NCI-H524 treated with DMSO at 0.1 percent for 48 hours (cell line): ENCODE measurements at regions not wholly inside any gene's neighbourhood (a gene's known extent, or its start where the extent isn't known, plus 50 kb on each side); places are given as distances from the start of the nearest gene placed in this dataset.
A peak's percentile ranks its signal among the peaks of the same experiment; 100 is the strongest.

Experiments
- DNase-seq: peaks from one replicate; lab custom pipeline; 2025; lab: John Stamatoyannopoulos, UW

DNA sequence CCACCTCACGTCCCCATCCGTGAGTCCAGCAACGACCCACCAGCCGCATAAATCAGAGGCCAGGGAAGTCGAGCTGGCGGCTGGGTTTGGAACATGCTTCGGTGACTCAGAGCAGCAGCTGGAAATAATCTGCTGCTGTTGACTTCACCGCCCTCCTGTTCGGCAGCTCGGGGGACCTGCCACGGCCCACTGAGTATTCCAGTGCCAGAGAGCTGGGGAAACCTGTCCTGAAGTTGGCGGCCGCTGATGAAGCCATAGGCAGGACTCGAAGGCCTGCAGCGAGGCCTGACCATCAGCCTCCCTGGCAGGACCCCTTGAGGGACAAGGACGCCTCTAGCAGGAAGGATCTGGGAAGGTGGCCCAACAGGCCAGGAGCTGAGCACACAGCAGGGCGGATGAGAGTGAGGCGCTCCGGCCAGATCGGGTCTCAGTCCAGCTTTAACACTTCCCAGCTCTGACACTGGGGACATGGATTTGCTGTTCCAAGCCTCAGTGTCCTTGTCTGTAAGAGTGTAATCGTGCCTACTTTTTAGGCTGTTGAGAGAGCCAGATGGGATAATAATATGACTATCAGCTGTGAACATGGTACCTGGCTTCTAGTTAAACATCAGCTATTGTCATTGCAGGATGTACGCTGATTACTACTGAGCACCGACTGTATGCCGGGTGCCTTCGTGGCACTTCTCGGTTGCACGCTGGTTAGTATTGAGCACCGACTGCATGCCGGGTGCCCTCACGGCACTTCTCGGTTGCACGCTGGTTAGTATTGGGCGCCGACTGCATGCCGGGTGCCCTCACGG, 50.4 kb upstream of the CIBAR2 start:
- no peak for DNase-seq

DNA sequence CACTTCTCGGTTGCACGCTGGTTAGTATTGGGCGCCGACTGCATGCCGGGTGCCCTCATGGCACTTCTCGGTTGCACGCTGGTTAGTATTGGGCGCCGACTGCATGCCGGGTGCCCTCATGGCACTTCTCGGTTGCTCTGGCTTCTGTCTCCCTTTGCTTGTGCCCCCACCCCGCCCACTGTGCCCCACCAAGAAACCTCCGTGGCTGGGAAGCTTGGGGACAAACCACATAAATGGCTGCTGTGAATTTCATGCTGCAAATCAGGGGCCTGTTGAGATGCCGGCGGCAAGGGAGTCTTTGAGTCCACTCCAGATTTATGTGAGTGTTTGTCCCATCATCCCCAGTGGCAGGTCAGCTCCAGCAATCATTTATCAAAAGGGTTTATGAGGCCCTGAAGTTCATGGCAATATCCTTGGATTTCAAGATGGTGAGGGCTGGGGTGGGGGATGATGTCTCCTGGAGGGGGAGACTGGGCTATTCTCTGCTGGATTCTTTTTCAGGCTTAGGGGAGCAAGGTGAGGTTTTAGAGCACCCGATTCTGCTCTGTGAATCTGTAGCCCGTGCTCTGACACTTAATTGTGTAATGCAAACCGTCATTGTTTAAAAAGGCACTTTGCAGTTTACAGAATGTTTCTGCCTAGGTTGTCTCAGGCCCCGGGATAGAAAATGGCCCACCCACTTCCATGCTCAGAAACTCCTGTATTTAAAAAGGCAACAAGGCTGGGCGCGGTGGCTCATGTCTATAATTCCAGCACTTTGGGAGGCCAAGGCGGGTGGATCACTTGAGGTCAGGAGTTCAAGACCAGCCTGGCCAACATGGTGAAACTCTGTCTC, 51.2 kb upstream of the CIBAR2 start:
- DNase-seq, result no peak

DNA sequence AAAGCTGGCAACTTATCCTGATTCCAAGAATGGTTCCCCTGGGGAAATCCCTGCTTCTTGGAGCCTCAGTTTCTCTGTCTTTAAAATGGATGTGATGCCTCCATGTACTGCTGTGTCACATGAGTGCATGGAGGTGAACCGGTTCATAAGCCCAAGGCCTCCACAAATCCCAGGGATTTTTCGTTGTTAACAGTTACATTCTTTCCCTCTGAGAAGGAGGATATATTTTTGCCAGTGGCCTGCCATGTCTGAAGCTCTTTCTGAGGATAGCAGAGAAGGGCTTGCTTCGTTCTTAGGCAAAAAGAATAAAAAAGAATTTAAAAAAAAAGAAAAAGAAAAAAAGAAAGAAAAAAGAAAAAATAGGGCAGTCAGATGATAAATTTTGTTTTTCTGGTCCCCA, 52.2 kb upstream of the CIBAR2 start:
- DNase-seq, result no peak

- no peak for DNase-seq
These were observed 52.7 kb upstream of the CIBAR2 start for GRCh38 chr16:85164838-85165516.

DNA sequence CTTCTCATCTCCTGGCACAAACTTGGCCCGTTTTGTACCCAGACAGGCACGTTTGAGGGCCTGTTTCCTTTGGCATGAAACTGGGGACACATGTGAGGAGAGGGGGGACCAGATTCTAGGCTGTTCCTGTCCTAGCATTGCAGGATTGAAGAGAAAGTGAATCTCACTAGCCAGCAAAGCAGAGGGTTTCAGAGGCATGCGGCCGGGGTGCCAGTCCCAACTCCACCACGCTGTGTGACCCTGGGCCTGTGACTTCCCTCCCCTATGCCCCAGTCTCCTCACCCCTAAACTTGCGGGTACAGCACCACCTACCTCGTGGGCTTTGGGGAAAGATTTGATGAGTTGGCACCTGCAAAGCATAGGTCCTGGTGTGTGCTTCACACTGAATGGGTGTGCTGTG, 53.5 kb upstream of the CIBAR2 start:
- DNase-seq, result no peak

GRCh38 chr16:85166281-85166680, 54.0 kb upstream of the CIBAR2 start:
- DNase-seq, result no peak

DNA sequence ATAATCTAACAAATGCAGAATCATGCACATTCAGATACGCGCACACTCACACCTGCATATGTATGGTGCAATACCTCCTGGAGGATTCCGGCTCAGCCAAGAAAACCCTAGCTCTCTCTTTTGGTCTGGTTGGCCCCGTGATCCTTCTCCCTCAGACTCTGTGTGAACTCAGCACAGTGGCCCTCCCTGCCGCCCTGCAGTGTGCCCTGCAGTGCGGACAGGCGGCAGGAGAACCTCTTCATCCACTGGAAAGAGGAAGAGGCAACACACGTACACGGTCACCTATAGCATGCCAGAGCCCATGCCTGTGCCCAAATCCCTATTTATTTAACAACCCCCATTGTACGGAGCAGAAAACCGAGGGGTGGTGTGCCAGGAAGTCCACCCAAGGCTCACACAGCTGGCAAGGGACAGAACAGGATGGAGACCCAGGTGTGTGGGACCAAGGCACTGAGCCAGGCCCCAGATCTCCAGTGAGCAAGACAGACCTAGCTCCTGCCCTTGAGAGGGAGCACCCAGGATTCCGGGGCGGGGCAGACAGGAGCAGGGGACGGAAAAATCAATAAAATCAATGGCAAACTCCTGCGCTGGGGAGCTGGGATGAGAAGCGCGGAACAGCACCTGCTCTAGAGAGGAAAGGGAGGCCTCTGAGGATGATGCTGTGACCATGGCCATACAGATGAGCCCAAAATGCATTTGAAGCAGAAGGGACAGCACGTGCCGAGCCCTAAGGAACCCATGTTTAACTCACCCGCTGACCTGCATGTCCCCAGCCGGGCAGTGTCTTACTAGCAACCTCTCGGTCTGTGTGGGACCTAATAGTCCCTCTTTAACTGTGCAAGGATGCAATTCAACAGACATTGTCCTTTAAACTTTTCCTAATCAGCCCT, 54.7 kb upstream of the CIBAR2 start:
- DNase-seq, result no peak

DNA sequence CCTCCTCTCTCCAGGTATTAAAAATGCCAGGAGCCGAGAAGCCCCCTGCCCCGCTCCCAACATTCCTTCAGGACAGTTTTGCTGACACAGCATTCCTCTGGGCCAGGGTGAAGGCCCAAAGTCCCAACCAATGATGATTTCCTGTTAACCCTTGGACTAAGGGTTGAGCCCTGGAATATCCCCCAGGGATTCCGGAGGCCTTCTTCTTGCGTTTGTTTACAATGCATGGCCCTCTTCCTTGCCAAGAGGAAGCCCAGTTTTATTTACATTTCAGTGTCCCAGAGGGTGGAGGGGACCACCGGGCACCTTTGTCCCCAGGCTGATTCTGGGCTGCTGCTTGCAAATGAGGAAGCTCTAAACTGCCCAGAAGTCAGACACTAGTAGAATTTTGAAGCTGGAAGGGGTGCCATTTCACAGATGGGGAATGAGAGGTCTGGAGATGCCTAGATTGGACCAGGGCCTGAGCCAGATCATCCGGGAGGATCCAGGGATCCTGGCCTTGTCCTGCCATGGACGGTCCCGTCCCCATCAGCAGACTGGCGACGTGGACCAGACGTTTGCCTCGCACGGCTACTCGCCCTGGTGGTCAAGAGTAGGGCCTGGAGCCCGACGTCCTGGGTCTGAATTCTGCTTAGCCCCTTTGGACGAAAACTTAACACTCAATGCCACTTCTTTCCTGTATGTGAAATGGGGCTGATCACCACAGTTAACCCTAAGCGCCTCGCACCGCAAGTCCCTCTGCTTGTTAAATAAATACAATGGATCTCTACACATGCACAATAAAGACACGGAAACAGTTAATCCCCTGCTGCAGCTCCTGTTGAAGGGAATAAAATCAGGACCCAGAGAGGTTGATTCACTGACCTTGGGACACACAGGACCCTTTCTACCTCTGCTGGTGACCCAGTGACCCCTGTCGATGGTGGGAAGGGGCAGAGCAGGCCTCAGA, 55.6 kb upstream of the CIBAR2 start:
- DNase-seq, result no peak

DNA sequence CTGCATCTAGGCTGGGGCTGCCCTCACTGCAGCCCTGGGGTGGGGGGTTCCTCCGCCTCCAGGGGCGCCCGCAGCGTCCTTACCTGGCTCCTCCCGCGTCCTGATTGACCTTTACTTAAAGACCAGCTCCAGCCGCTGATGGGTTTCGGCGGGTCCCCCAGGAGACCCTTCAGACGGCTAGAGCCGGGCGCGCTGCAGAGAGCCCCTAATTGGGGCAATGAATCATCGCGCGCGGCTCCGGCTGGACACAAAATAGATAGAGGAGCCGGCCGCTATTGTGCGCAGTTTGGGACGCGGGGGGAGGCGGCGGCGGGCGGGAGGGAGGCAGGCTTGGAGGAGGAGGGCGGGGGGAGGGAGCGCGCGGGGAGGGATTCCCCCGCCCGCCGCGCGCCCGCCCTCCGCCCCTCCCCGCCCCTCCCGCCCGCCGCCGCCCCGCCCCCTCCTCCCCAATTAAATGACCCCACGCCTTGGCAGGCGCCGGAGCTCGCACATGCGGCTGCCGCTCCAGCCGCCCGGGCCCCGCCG, 56.5 kb upstream of the CIBAR2 start:
- no peak for DNase-seq

DNA sequence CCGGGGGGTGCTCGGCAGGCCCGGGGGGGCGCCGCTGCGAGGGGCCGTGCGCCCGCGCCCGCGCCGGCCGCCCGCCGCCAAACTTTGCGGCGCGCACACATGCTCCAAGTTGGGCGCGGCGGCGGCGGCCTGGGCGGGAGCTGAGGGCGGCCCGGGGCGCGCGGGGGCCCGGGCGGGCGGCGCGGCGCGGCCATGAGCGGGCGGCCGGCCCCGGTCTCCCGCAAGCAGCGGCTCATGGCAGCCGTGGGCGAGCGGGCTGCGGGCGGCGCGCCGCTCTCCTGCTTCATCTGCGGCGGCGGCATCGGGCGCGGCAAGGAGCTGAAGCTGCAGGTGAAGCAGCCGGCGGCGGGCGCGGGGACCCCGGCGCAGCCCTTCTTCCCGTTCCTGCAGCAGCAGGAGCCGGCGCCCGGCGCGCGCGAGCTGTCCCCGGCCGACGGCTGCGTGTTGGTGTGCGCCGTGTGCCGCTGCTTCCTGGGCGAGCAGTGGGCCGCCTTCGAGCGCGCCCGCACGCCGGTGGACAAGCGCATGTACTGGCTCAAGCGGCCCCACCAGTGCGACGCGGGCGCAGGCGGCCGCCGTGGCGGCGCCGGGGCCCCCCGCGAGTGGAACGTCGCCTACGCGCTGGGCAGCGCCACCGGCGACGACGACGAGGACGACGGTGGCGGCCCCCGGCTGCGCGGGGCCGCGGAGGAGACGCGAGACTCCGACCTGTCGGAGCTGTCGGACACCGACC, 57.2 kb upstream of the CIBAR2 start:
- no peak for DNase-seq

GRCh38 chr16:85170066-85170491, 57.8 kb upstream of the CIBAR2 start:
- no peak for DNase-seq

DNA sequence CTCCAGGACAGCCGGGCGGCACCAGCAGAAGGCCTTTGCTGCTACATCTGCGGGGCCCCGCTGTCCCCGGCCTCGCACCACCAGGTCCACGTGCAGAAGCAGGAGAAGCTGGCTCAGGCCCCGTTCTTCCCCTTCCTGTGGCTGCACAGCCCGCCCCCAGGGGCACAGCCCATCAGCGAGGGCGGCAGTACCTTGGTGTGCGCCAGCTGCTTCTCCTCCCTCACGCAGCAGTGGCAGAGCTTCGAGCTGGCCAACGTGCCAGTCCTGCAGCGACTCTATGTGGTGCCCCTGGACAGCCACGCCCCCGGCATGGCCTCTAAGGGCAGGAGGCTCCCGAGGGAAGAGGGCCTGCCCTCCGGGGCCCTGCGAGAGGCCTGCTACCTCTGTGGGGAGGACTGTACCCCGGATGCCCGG, 58.3 kb upstream of the CIBAR2 start:
- peak; percentile 62 for DNase-seq

GRCh38 chr16:85171004-85171758, 58.9 kb upstream of the CIBAR2 start:
- no peak for DNase-seq

DNA sequence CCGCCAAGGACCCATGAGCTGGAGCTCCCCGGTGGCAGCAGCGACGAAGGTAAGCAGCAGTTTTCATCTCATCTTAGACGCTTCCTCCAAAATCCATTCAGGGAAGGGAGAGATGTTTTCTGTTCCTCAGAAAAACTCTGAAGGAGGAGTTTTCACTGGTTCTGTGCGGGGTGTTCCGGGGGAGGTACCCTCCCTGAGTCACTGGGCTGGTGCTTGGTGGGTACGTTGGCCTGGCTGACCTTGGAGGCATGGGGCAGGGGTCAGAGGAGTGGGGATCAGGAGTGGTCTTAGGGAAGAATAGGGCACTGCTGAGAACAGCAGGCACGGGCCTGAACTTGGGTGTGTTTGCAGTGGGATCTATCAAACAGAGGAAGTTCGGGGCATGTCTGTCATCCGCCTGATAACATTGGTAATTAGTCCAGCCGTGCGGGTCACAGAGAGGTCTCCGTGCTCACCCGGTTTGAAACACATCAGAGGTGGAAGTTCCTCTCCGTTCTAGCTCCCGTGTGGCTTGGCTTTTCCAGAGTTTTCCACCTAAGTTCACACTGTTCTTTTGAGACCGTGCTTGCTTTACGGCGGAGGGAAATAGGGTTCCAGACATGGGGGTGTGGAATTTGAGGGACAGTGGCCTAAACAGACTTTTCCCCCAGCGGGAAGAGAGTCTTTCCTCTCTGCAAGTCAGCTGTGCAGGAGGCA, 59.6 kb upstream of the CIBAR2 start:
- DNase-seq, result no peak

DNA sequence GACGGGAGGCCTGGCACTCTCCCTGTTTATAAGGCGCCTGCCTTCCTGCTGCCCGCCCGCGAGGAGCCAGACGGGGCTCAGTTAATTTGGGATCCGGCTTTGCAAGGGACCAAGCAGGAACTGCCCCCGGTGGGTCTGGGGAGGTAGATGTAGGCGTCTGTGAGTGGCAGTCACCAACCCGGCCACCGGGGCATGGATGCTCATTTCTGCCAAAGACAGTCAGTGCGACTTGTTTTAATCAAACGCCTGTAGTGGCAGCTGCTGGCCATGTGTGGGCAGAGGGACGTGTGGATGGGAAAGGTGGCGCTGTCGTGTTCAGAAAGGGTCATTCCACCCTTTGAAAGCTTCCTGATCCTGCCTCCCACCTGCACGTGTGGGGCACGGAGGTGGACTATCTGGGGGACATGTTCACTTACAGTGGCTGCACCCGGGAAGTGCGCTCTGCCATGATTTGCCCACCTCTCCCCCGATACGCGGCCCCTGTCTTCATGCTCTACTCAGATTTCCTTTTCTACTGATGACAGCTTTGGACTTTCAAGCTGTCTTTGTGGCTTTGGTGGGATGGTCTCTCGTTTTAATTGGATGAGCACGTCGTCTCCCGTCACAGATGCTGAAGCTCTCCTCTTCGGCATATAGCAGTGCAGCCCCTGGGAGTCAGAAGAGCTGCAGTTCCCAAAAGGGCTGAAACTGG, 60.3 kb upstream of the CIBAR2 start:
- peak; percentile 49 for DNase-seq

GRCh38 chr16:85173146-85173980, 61.1 kb upstream of the CIBAR2 start:
- no peak for DNase-seq
